IMR-90 (cell line): ENCODE measurements at regions not wholly inside any gene's neighbourhood (a gene's known extent, or its start where the extent isn't known, plus 50 kb on each side); places are given as distances from the start of the nearest gene placed in this dataset.

Experiments
- ATAC-seq: fragments of 200-7000 bp; cut with Tn5 transposase; 2 replicates; pipeline ENCODE4 v1.9.1; 2020; ENCODE audit warnings: low read depth, mild to moderate bottlenecking, moderate library complexity
- BruUV-seq: library from RNA; stranded (reverse); fragments of 400-500 nt; replicated peaks from 2 replicates; lab custom pipeline; 2021; lab: Mats Ljungman, UMichigan
- CTCF ChIA-PET: fragments of 300-600 bp; formaldehyde crosslinking; extraction: SDS; loops from one replicate; lab custom pipeline; 2021; ENCODE audit warnings: antibody characterized with exemption; lab: Yijun Ruan, JAX
- POLR2A ChIA-PET: fragments of 300-600 bp; sonication (Branson Sonifier 250); formaldehyde crosslinking; loops from one replicate; lab custom pipeline; 2022; ENCODE audit warnings: antibody characterized with exemption; ENCODE audit not compliant: unreplicated experiment; lab: Charles Lee
- DNase-seq: peaks from one replicate; pipeline ENCODE4 v3.0.0; 2013
- H2AFZ ChIP-seq: replicated peaks from 2 replicates; pipeline ENCODE3; 2013; ENCODE audit warnings: low read length, mild to moderate bottlenecking; ENCODE audit not compliant: poor library complexity
- H2AK5ac ChIP-seq: 2 replicates; pipeline ENCODE4 v1.6.1; 2013; ENCODE audit warnings: low read depth, low read length, inconsistent platforms
- H2AK9ac ChIP-seq: replicated peaks from 2 replicates; pipeline ENCODE3; 2013; ENCODE audit warnings: mild to moderate bottlenecking, low read depth, low read length, moderate library complexity; ENCODE audit not compliant: poor library complexity
- H2BK120ac ChIP-seq: 2 replicates; pipeline ENCODE4 v1.6.1; 2013; ENCODE audit warnings: low read depth, low read length, inconsistent platforms
- H2BK15ac ChIP-seq: 3 replicates; pipeline ENCODE4 v1.6.1; 2013; ENCODE audit warnings: low read depth, low read length, inconsistent platforms
- H2BK20ac ChIP-seq: 2 replicates; pipeline ENCODE4 v1.6.1; 2013; ENCODE audit warnings: low read depth, mild to moderate bottlenecking, inconsistent platforms, low read length, moderate library complexity
- H2BK5ac ChIP-seq: 2 replicates; pipeline ENCODE4 v1.6.1; 2013; ENCODE audit warnings: mild to moderate bottlenecking, low read depth, low read length, inconsistent platforms; ENCODE audit not compliant: poor library complexity, severe bottlenecking
- H3K14ac ChIP-seq: replicated peaks from 2 replicates; pipeline ENCODE4 v1.6.1; 2013; ENCODE audit warnings: low read depth, low read length, inconsistent platforms
- H3K18ac ChIP-seq: 2 replicates; pipeline ENCODE4 v1.6.1; 2013; ENCODE audit warnings: low read depth, low read length, control low read depth
- H3K23ac ChIP-seq: 2 replicates; pipeline ENCODE4 v1.6.1; 2013; ENCODE audit warnings: low read depth, low read length, inconsistent platforms
- H3K27ac ChIP-seq: 2 replicates; pipeline ENCODE4 v1.5.1; 2013; ENCODE audit warnings: mild to moderate bottlenecking, control low read depth, low read length; ENCODE audit not compliant: insufficient read depth
- H3K27me3 ChIP-seq: 2 replicates; pipeline ENCODE4 v1.6.1; 2013; ENCODE audit warnings: low read length; ENCODE audit not compliant: control insufficient read depth, insufficient read depth
- H3K36me3 ChIP-seq: 2 replicates; pipeline ENCODE4 v1.6.1; 2013; ENCODE audit warnings: low read length, mixed read lengths; ENCODE audit not compliant: control insufficient read depth, insufficient read depth
- H3K4ac ChIP-seq: 2 replicates; pipeline ENCODE4 v1.6.1; 2013; ENCODE audit warnings: low read depth, low read length, inconsistent platforms
- H3K4me1 ChIP-seq: 2 replicates; pipeline ENCODE4 v1.6.1; 2013; ENCODE audit warnings: low read length, mixed read lengths; ENCODE audit not compliant: control insufficient read depth, insufficient read depth
- H3K4me2 ChIP-seq: 2 replicates; pipeline ENCODE4 v1.6.1; 2013; ENCODE audit warnings: low read depth, mild to moderate bottlenecking, control low read depth, low read length, moderate library complexity
- H3K4me3 ChIP-seq: 2 replicates; pipeline ENCODE4 v1.5.1; 2013; ENCODE audit warnings: low read depth, mild to moderate bottlenecking, control low read depth, low read length, moderate library complexity; ENCODE audit not compliant: insufficient read depth
- H3K56ac ChIP-seq: 2 replicates; pipeline ENCODE4 v1.6.1; 2013; ENCODE audit warnings: low read length, inconsistent platforms; ENCODE audit not compliant: insufficient read depth; ENCODE audit errors: extremely low read depth
- H3K79me1 ChIP-seq, 2 experiments: 2 replicates each; pipeline ENCODE4 v1.6.1; 2013; ENCODE audit warnings: low read length in 2 of 2, inconsistent platforms in 1 of 2, low read depth in 1 of 2
- H3K9ac ChIP-seq: 2 replicates; pipeline ENCODE4 v1.6.1; 2013; ENCODE audit warnings: low read depth, low read length, control low read depth
- H3K9me1 ChIP-seq: 2 replicates; pipeline ENCODE4 v1.6.1; 2013; ENCODE audit warnings: low read length, inconsistent platforms; ENCODE audit not compliant: insufficient read depth
- H3K9me3 ChIP-seq: 2 replicates; pipeline ENCODE4 v1.6.1; 2013; ENCODE audit warnings: low read length; ENCODE audit not compliant: control insufficient read depth, insufficient read depth
- H4K20me1 ChIP-seq: 2 replicates; pipeline ENCODE4 v1.6.1; 2013; ENCODE audit warnings: low read length, inconsistent platforms; ENCODE audit not compliant: insufficient read depth
- H4K5ac ChIP-seq: 2 replicates; pipeline ENCODE4 v1.6.1; 2013; ENCODE audit warnings: mild to moderate bottlenecking, low read depth, low read length, control low read depth
- H4K8ac ChIP-seq, 2 experiments: 2 replicates each; pipeline ENCODE4 v1.6.1; 2013; ENCODE audit warnings: low read depth in 2 of 2, low read length in 2 of 2, control low read depth in 1 of 2, inconsistent platforms in 1 of 2
- H4K91ac ChIP-seq: 2 replicates; pipeline ENCODE4 v1.6.1; 2013; ENCODE audit warnings: low read depth, low read length, inconsistent platforms; ENCODE audit not compliant: insufficient read depth
- BHLHE40 ChIP-seq: fragments of 150-350 bp; IDR thresholded peaks from 2 replicates; pipeline ENCODE4 v1.6.1; 2016; ENCODE audit warnings: mild to moderate bottlenecking, low read depth, low read length
- CEBPB ChIP-seq: IDR thresholded peaks from 2 replicates; pipeline ENCODE4 v1.6.1; 2012; ENCODE audit warnings: low read depth, low read length, improper control_type of control experiment
- CHD1 ChIP-seq: IDR thresholded peaks from 2 replicates; pipeline ENCODE4 v1.6.1; 2012; ENCODE audit warnings: low read depth, low read length, improper control_type of control experiment
- CTCF ChIP-seq: conservative IDR thresholded peaks from 2 replicates; pipeline ENCODE4 v1.5.1; 2012; ENCODE audit warnings: mild to moderate bottlenecking, low read depth, low read length, improper control_type of control experiment
- ELK1 ChIP-seq: fragments of 150-350 bp; IDR thresholded peaks from 2 replicates; pipeline ENCODE4 v1.6.1; 2016; ENCODE audit warnings: low read depth, mild to moderate bottlenecking, low read length, moderate library complexity, borderline replicate concordance
- FOS ChIP-seq: fragments of 150-350 bp; IDR thresholded peaks from 2 replicates; pipeline ENCODE4 v1.6.1; 2016; ENCODE audit warnings: low read depth, low read length
- MAFK ChIP-seq: IDR thresholded peaks from 2 replicates; pipeline ENCODE4 v1.6.1; 2012; ENCODE audit warnings: low read depth, low read length, improper control_type of control experiment
- MAZ ChIP-seq: IDR thresholded peaks from 2 replicates; pipeline ENCODE4 v1.6.1; 2012; ENCODE audit warnings: low read depth, mild to moderate bottlenecking, low read length, improper control_type of control experiment, moderate library complexity, borderline replicate concordance
- MXI1 ChIP-seq: IDR thresholded peaks from 2 replicates; pipeline ENCODE4 v1.6.1; 2012; ENCODE audit warnings: low read depth, mild to moderate bottlenecking, low read length, moderate library complexity, borderline replicate concordance
- NFE2L2 ChIP-seq: fragments of 150-350 bp; IDR thresholded peaks from 2 replicates; pipeline ENCODE4 v1.6.1; 2016; ENCODE audit warnings: low read depth, mild to moderate bottlenecking, low read length
- POLR2A ChIP-seq: IDR thresholded peaks from 2 replicates; pipeline ENCODE4 v1.6.1; 2012; ENCODE audit warnings: mild to moderate bottlenecking, low read depth, low read length
- RAD21 ChIP-seq: IDR thresholded peaks from 2 replicates; pipeline ENCODE4 v1.6.1; 2012; ENCODE audit warnings: low read length, improper control_type of control experiment
- RCOR1 ChIP-seq: IDR thresholded peaks from 2 replicates; pipeline ENCODE4 v1.6.1; 2012; ENCODE audit warnings: mild to moderate bottlenecking, low read length, improper control_type of control experiment; ENCODE audit not compliant: insufficient replicate concordance
- RFX5 ChIP-seq: IDR thresholded peaks from 2 replicates; pipeline ENCODE4 v1.8.0; 2012; ENCODE audit warnings: low read depth, mild to moderate bottlenecking, low read length, moderate library complexity
- SMC3 ChIP-seq: fragments of 150-350 bp; IDR thresholded peaks from 2 replicates; pipeline ENCODE4 v1.6.1; 2016; ENCODE audit warnings: low read depth, mild to moderate bottlenecking, antibody characterized with exemption, low read length, moderate library complexity
- WGBS, 2 experiments: methylation state at CpG; one replicate each; pipeline versions ENCODE4 v1.1.5 to v1.1.7; 2013; ENCODE audit warnings: missing lambda C conversion rate in 2 of 2; ENCODE audit not compliant: insufficient read length in 1 of 2; ENCODE audit errors: extremely low coverage in 2 of 2; 5-methylcytosine and 5-hydroxymethylcytosine counted together
- dilution Hi-C: fragments of 300-500 bp; cut with HindIII; formaldehyde crosslinking; loops from one replicate; pipeline ENCODE4 v1.14.3; 2018; ENCODE audit warnings: low sequenced_read_pairs; ENCODE audit not compliant: unreplicated experiment
- in situ Hi-C: fragments of 300-500 bp; cut with MboI; formaldehyde crosslinking; loops from 3 replicates; pipeline ENCODE4 v1.14.3; 2019; ENCODE audit warnings: low sequenced_read_pairs, inconsistent platforms, mixed read lengths
- intact Hi-C: fragments of 100-400 bp; cut with micrococcal nuclease; formaldehyde crosslinking; loops from 2 replicates; pipeline ENCODE4 v1.10.0; 2022
- TF ChIP-seq, protein P1 (sequence below): fragments of 150-350 bp; IDR thresholded peaks from 2 replicates; pipeline ENCODE4 v1.6.1; 2017; ENCODE audit warnings: mild to moderate bottlenecking, antibody characterized with exemption, low read length, low read depth

DNA sequence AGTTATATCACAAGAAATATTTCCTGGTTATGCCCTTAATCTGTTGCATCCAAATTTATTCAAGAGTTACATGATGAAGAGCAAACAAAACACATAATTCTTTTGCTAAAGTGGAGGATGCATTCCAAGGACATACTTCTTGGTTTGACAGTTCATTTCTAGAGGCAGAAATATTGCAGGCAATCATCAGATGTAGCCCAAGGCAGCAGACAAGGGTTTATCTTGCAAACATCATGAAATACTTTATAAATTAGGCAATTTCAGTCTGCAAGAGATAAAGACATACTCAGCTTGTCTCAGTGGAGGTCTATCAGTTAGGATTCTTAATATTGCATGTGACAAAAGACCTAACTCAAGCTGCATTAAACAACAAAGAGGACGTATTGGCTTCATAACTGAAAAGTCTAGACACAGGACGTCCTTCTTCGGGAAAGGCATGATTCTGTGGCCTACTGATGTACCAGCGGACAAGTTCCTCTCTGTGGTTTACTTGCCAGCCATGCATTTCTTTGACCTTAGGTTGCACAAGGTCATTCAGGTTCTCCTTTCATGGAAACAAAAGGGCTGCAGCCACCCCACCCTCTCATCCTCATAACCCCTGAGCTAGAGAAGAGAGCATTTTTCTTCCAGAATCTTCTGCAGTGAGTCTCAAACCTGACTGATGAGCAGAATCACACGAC is 204.1 kb downstream of the KATNAL1 start:
- Histone ChIP-seq H2AK5ac (no peak overlapping the region), H2BK15ac (no peak overlapping the region), H3K4me3 (no peak overlapping the region), H3K56ac (no peak overlapping the region), H3K36me3 (no peaks in the 10 kb centered on the region), H3K9me3 (no peaks in the 10 kb centered on the region), H2AK9ac (no peak overlapping the region), H2AFZ (no peak overlapping the region), H3K9ac (no peak overlapping the region), H3K4me2 (no peak overlapping the region), H4K91ac (no peak overlapping the region), H3K23ac (no peak overlapping the region), H3K9me1 (peaks cover 9% of the 10 kb centered on the region; the same call in 1 of the 2 replicates), H4K20me1 (no peaks in the 10 kb centered on the region), H3K79me1 (no peaks in the 10 kb centered on the region), H4K5ac (no peak overlapping the region), H3K4ac (no peak overlapping the region), H3K18ac (no peak overlapping the region), H2BK120ac (no peak overlapping the region), H3K27ac (no peak overlapping the region), H3K4me1 (no peaks in the 10 kb centered on the region; the same call in 1 of the 2 replicates), H3K27me3 (peaks cover 3% of the 10 kb centered on the region), H3K14ac (no peak overlapping the region), H2BK20ac (no peak overlapping the region), H4K8ac (no peak overlapping the region), H2BK5ac (no peak overlapping the region)
- CTCF ChIA-PET = interaction anchor here (1.6 kb wide), 1 partner anchor 12 kb away, joined by 3 read pairs; no protein-coding TSS in a partner anchor
- TF ChIP-seq MXI1 (no peak), BHLHE40 (no peak), POLR2A (no peak), CTCF (no peak), CEBPB (no peak), MAFK (no peak), RAD21 (no peak), CHD1 (no peak), FOS (no peak), MAZ (no peak), RFX5 (no peak), ELK1 (no peak), NFE2L2 (no peak), RCOR1 (no peak), SMC3 (no peak)
- TF ChIP-seq, protein P1, sequence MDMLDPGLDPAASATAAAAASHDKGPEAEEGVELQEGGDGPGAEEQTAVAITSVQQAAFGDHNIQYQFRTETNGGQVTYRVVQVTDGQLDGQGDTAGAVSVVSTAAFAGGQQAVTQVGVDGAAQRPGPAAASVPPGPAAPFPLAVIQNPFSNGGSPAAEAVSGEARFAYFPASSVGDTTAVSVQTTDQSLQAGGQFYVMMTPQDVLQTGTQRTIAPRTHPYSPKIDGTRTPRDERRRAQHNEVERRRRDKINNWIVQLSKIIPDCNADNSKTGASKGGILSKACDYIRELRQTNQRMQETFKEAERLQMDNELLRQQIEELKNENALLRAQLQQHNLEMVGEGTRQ = no peak
- intact Hi-C loops = no loop called here
- dilution Hi-C loops = no loop called here
- in situ Hi-C loops = no loop called here
- 65% methylated on average over 3 of the region's 5 CpGs; no CpG with 5 or more reads in 1 of the 2 experiments for WGBS, 2 experiments
- ATAC-seq (no peak), DNase-seq (no peak)
- no TSS peak for BruUV-seq
- POLR2A ChIA-PET = no interaction called here
